ENCODE measurements at regions not wholly inside any gene's neighbourhood (a gene's known extent, or its start where the extent isn't known, plus 50 kb on each side); places are given as distances from the start of the nearest gene placed in this dataset.

GRCh38 chr6:21396313-21396712, 197.2 kb upstream of the SOX4 start:
- Histone ChIP-seq H3K4me3 (no peak overlapping the region), H3K27ac (no peak overlapping the region), H3K4me1 (replicated peaks in 1 of 2) (no peaks in the 10 kb centered on the region), H3K9me3 (replicated peaks in 1 of 3) (no peaks in the 10 kb centered on the region), H3K36me3 (replicated peaks in 1 of 2) (no peaks in the 10 kb centered on the region), H3K27me3 (no peaks in the 10 kb centered on the region)
- DNase-seq = no peak
- intact Hi-C loops (cut with DNase I) = no loop called here
- TF ChIP-seq POLR2A (IDR thresholded peaks at IDR 0.05) = no peak
- no peak for TF ChIP-seq CTCF (IDR thresholded peaks at IDR 0.05)

- DNase-seq = no peak
- Histone ChIP-seq H3K27me3 (no peaks in the 10 kb centered on the region), H3K4me1 (replicated peaks in 1 of 2) (no peaks in the 10 kb centered on the region), H3K36me3 (replicated peaks in 1 of 2) (no peaks in the 10 kb centered on the region), H3K4me3 (no peak overlapping the region), H3K27ac (no peak overlapping the region), H3K9me3 (replicated peaks in 1 of 3) (no peaks in the 10 kb centered on the region)
- TF ChIP-seq POLR2A (IDR thresholded peaks at IDR 0.05) (no peak), CTCF (IDR thresholded peaks at IDR 0.05) (no peak)
- 82 to 90% (median 87%) methylated on average over 10 of the region's 10 CpGs for WGBS, 4 donors
- intact Hi-C loops (cut with DNase I) = no loop called here
Measured at GRCh38 chr6:21398741-21399325, 194.7 kb upstream of the SOX4 start.

DNA sequence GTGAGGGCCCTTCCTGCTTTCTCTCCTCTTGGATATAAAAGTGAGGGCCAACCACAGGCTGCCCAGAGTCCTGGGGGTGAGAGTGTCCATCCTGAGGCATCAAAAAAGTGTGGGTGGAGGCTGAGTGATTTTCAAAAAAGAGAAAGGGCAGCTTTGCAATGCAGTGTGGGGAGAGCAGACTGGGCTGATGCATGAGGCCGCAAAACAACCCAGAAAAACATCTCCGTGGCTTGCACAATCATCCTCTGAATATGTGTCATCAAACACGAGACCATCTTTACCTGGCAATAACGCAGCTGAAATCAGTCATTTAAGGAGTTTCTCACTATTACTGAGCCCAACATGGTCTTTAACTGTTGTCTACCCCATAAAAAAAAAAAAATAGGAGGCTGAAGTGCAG, 191.2 kb upstream of the SOX4 start:
- Histone ChIP-seq H3K27me3 (no peaks in the 10 kb centered on the region), H3K4me1 (replicated peaks in 1 of 2) (no peaks in the 10 kb centered on the region), H3K27ac (no peak overlapping the region), H3K36me3 (replicated peaks in 1 of 2) (no peaks in the 10 kb centered on the region), H3K4me3 (no peak overlapping the region), H3K9me3 (replicated peaks in 1 of 3) (no peaks in the 10 kb centered on the region)
- no peak for TF ChIP-seq CTCF (IDR thresholded peaks at IDR 0.05)
- no peak for TF ChIP-seq POLR2A (IDR thresholded peaks at IDR 0.05)
- 71 to 97% (median 78%) methylated on average over 4 of the region's 4 CpGs for WGBS, 4 donors
- intact Hi-C loops (cut with DNase I) = no loop called here
- no peak for DNase-seq

DNA sequence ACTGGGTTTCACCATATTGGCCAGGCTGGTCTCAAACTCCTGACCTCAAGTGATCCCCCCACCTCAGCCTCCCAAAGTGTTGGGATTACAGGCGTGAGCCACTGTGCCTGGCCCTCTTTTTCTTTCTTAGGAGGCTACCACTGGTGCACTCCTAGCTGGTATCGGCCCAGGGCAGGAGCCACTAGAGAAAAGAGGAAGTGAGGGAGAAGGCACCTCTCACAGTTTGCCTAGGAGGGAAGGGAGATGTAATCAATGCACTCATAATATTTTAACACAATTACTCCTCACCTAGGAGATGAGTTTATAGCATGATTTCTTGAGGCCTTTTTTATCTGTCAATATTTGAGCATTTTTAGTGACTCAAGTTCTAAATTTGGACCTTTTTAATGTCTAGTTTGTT, 189.0 kb upstream of the SOX4 start:
- WGBS, 4 donors = 49 to 81% (median 73%) methylated on average over 2 of the region's 2 CpGs; no CpG with 5 or more reads in 1 of the 4 donors
- no peak overlapping the region for H3K4me3 ChIP-seq
- intact Hi-C loops (cut with DNase I) = no loop called here
- DNase-seq = no peak
- TF ChIP-seq POLR2A (IDR thresholded peaks at IDR 0.05) (no peak), CTCF (IDR thresholded peaks at IDR 0.05) (no peak)
- H3K9me3 ChIP-seq (replicated peaks in 1 of 3) = no peaks in the 10 kb centered on the region
- H3K27me3 ChIP-seq = no peaks in the 10 kb centered on the region
- no peak overlapping the region for H3K27ac ChIP-seq
- H3K4me1 ChIP-seq (replicated peaks in 1 of 2) = no peaks in the 10 kb centered on the region
- H3K36me3 ChIP-seq (replicated peaks in 1 of 2) = no peaks in the 10 kb centered on the region

Measured in adrenal gland (tissue), 9 donors.